Suprapubic skin (tissue), 4 donors: ENCODE measurements at regions not wholly inside any gene's neighbourhood (a gene's known extent, or its start where the extent isn't known, plus 50 kb on each side); places are given as distances from the start of the nearest gene placed in this dataset.
"Not testable (repeated sequence)": the region's sequence is repeated elsewhere in the genome, so short reads cannot be mapped to it uniquely, and the experiment has no call there.

Source experiments
- DNase-seq, 2 donors: peaks; one replicate each; pipeline ENCODE4 v3.0.0-alpha.2; 2019; ENCODE audit warnings: low spot score in 2 of 2
- H3K27ac ChIP-seq: fragments of 200-600 bp; sonication (generic); one replicate; pipeline ENCODE4 v1.5.1; 2019
- H3K27me3 ChIP-seq: fragments of 200-600 bp; sonication (generic); one replicate; pipeline ENCODE4 v1.5.1; 2019
- H3K36me3 ChIP-seq: fragments of 200-600 bp; sonication (generic); one replicate; pipeline ENCODE4 v1.5.1; 2019
- H3K4me1 ChIP-seq: fragments of 200-600 bp; sonication (generic); one replicate; pipeline ENCODE4 v1.5.1; 2019
- H3K4me3 ChIP-seq: fragments of 200-600 bp; sonication (generic); one replicate; pipeline ENCODE4 v1.5.1; 2019; ENCODE audit warnings: mild to moderate bottlenecking
- H3K9me3 ChIP-seq: fragments of 200-600 bp; sonication (generic); one replicate; pipeline ENCODE4 v1.5.1; 2019
- EP300 ChIP-seq: sonication (generic); formaldehyde crosslinking; IDR thresholded peaks from one replicate; pipeline ENCODE4 v1.6.1; 2017; ENCODE audit warnings: antibody characterized with exemption
- POLR2A ChIP-seq, 2 donors: fragments of 450-650 bp; IDR thresholded peaks; one replicate each; pipeline ENCODE4 v1.6.1; 2017; ENCODE audit warnings: antibody characterized with exemption in 2 of 2, mild to moderate bottlenecking in 2 of 2, moderate library complexity in 2 of 2
- POLR2AphosphoS5 ChIP-seq, 3 donors: sonication (generic); formaldehyde crosslinking; IDR thresholded peaks; one replicate each; pipeline ENCODE4 v1.6.1; 2017; ENCODE audit warnings: antibody characterized with exemption in 3 of 3
- WGBS: methylation state at CpG from one replicate; pipeline ENCODE4 v1.1.5; 2018; 5-methylcytosine and 5-hydroxymethylcytosine counted together
- TF ChIP-seq, protein P1 (sequence below), 2 donors: fragments of 200-600 bp in 1 of 2; fragments of 450-650 bp in 1 of 2; sonication (generic) in 1 of 2; IDR thresholded peaks; one replicate each; pipeline ENCODE4 v1.5.1; 2016 to 2019; ENCODE audit warnings: antibody characterized with exemption in 2 of 2, mild to moderate bottlenecking in 1 of 2, moderate library complexity in 1 of 2

DNA sequence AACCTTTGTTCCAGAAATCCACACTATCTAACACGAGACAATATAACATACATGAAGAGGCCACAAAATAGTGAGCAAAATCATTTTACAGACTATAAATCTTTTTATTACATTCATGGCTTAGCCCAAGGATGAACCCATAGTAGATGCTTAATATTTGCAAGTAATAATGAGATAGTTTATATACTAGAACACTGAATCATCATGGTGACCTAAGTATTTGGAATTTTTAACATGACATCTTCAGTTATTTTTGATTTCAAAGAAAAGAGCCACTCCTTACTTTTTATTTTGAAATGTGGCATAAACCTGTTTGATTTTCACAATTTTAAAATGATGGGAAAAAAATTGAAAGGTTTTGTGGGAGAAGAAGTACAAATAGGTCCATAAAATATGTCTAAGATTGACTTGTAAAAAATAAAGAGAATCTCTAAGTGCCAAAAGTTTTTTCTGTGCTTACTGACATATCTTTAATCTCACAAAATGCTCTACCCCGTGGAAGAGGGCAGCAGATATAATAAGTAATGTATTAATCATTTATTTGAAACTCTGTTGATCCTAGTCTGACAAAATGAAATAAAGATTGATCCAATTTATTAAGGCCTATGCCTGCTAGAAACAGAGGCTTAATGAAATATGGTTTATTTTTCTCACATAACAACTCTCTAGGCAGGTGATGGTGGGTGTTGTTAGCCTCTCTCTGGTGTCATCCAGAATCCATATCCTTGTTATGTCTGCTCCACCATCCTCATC is 224.5 kb upstream of the CENPE start:
- Histone ChIP-seq H3K4me3 (no peak overlapping the region), H3K27ac (no peak overlapping the region), H3K4me1 (no peaks in the 10 kb centered on the region), H3K9me3 (no peaks in the 10 kb centered on the region), H3K36me3 (no peaks in the 10 kb centered on the region), H3K27me3 (no peaks in the 10 kb centered on the region)
- TF ChIP-seq POLR2AphosphoS5 (IDR thresholded peaks at IDR 0.05) (no peak), EP300 (no peak), POLR2A (IDR thresholded peaks at IDR 0.05) (no peak)
- TF ChIP-seq, protein P1, sequence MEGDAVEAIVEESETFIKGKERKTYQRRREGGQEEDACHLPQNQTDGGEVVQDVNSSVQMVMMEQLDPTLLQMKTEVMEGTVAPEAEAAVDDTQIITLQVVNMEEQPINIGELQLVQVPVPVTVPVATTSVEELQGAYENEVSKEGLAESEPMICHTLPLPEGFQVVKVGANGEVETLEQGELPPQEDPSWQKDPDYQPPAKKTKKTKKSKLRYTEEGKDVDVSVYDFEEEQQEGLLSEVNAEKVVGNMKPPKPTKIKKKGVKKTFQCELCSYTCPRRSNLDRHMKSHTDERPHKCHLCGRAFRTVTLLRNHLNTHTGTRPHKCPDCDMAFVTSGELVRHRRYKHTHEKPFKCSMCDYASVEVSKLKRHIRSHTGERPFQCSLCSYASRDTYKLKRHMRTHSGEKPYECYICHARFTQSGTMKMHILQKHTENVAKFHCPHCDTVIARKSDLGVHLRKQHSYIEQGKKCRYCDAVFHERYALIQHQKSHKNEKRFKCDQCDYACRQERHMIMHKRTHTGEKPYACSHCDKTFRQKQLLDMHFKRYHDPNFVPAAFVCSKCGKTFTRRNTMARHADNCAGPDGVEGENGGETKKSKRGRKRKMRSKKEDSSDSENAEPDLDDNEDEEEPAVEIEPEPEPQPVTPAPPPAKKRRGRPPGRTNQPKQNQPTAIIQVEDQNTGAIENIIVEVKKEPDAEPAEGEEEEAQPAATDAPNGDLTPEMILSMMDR (IDR thresholded peaks at IDR 0.05) = no peak
- no peak for DNase-seq
- WGBS = 65% methylated on average over 2 of the region's 2 CpGs

DNA sequence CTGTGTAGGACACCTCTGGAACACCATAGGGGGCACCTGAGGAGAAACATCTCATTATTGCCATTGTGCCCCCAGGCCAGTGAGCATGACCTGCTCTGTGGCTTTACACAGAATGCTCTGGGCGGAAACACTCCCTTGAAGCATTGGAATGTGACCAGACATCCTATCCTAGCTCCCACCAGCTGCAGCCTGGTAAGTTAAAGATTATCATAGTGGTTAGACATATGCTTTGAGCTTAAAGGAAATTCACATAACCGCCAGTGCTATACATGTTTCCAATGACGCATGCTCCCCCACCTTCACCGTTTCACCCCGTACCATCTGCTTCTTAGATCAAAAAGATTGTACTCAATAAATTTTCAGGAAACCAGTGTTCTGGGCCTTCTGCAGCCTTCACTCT is 217.7 kb upstream of the CENPE start:
- no peak for TF ChIP-seq POLR2AphosphoS5 (IDR thresholded peaks at IDR 0.05)
- TF ChIP-seq, protein P1 (IDR thresholded peaks at IDR 0.05) = no peak
- TF ChIP-seq EP300 = no peak
- TF ChIP-seq POLR2A (IDR thresholded peaks at IDR 0.05) = no peak
- WGBS = 56% methylated on average over 5 of the region's 5 CpGs
- no peak overlapping the region for H3K27ac ChIP-seq

DNA sequence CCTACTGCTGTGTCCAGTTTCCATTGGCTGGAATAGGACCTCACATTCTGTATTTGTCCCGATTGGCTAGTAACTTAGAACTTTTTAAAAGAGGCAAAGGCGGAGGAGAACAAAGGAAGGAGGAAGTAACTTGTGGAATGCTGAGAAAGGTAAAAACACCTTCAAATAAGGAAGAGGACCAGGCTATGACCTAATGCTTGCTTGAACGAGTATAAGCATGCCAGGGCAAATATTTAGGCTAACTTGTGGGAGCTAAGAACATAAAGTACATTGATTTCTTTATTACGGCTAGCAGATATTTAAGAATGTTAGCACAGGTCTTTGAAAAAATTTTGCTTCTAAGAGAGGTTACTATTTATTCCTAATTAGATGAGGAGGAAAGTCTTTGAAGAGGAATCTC is 214.5 kb upstream of the CENPE start:
- not testable (repeated sequence) for H3K4me3 ChIP-seq, H3K4me1 ChIP-seq, H3K36me3 ChIP-seq, H3K27me3 ChIP-seq, H3K9me3 ChIP-seq, H3K27ac ChIP-seq, DNase-seq
- 56% methylated on average over 4 of the region's 4 CpGs for WGBS

More for the DNA sequence above, 217.7 kb upstream of the CENPE start:
- H3K36me3 ChIP-seq = no peaks in the 10 kb centered on the region
- no peaks in the 10 kb centered on the region for H3K9me3 ChIP-seq
- H3K4me3 ChIP-seq = no peak overlapping the region
- DNase-seq = no peak
- H3K27me3 ChIP-seq = no peaks in the 10 kb centered on the region
- no peaks in the 10 kb centered on the region for H3K4me1 ChIP-seq

DNA sequence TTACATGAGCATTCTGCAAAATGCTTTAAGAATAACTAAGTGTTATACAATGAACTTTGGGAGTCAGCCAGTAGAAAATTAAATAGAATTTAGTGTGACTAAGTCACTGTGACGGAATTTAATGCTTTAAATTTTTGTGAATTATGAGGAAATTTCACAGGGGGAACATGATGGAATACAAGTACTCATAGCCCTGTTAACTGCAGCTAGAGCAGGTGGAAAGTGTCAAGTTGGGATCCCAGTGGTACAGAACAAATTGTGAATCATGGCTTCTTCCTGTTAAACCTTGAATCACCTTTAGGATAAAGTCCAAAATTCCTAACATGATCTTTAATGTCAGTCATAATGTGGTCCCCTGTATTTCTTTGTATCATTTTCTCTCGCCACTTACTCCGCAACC is 212.2 kb upstream of the CENPE start:
- H3K36me3 ChIP-seq = no peaks in the 10 kb centered on the region
- no peak for TF ChIP-seq POLR2AphosphoS5 (IDR thresholded peaks at IDR 0.05)
- TF ChIP-seq EP300 = no peak
- WGBS = 70% methylated on average over 3 of the region's 3 CpGs
- H3K4me1 ChIP-seq = no peaks in the 10 kb centered on the region
- H3K9me3 ChIP-seq = no peaks in the 10 kb centered on the region
- H3K27me3 ChIP-seq = no peaks in the 10 kb centered on the region
- no peak for DNase-seq
- no peak overlapping the region for H3K27ac ChIP-seq
- H3K4me3 ChIP-seq = no peak overlapping the region

DNA sequence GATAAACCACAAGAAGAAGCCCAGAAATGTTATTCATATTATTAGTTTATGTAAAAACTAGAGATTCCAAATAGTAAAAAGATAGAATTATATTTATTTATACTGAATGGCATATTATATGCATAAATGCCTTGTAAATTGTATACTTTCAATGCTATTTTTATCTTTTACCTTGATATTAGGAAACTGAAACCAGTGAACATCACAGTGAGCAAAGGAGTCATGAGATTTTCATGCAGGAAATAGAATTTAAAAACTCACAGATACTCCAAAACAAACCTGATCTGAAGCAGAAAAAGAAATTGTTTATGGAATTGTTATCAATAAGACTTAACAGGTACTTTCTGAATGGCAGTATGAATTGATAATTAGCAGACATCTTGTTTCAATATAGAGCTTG is 207.3 kb upstream of the CENPE start:
- Histone ChIP-seq H3K4me3 (no peak overlapping the region), H3K4me1 (no peaks in the 10 kb centered on the region)
- TF ChIP-seq POLR2A (IDR thresholded peaks at IDR 0.05) = no peak
- TF ChIP-seq EP300 = no peak
- TF ChIP-seq, protein P1 (IDR thresholded peaks at IDR 0.05) = no peak
- TF ChIP-seq POLR2AphosphoS5 (IDR thresholded peaks at IDR 0.05) = no peak

DNA sequence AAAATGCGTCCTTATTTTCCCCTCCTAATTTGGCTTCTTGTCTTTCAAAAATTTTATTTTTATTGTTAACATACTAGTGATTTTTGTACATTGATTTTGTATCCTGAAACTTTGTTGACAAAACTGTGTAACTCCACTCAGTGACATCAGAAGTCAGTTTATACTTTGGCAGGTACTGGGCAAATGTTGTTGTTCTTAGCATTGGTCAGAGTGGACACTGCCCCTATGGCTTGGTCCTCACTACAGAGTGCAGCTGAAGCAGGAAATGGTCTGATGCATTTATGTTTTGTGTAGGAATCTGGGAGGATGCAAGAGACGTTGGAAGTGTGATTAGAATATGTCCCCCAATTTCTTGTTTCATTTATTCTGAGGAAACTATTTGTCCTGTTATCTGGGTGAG is 205.5 kb upstream of the CENPE start:
- TF ChIP-seq EP300 (no peak), POLR2A (IDR thresholded peaks at IDR 0.05) (no peak), POLR2AphosphoS5 (IDR thresholded peaks at IDR 0.05) (no peak)
- TF ChIP-seq, protein P1 (IDR thresholded peaks at IDR 0.05) = no peak
- no peaks in the 10 kb centered on the region for H3K9me3 ChIP-seq
- no peak for DNase-seq
- H3K27me3 ChIP-seq = no peaks in the 10 kb centered on the region
- H3K4me1 ChIP-seq = no peaks in the 10 kb centered on the region
- H3K4me3 ChIP-seq = no peak overlapping the region
- 72% methylated on average over 2 of the region's 2 CpGs for WGBS
- no peaks in the 10 kb centered on the region for H3K36me3 ChIP-seq
- no peak overlapping the region for H3K27ac ChIP-seq

More for the DNA sequence above, 207.3 kb upstream of the CENPE start:
- H3K27ac ChIP-seq = no peak overlapping the region
- no peaks in the 10 kb centered on the region for H3K36me3 ChIP-seq
- no peaks in the 10 kb centered on the region for H3K27me3 ChIP-seq
- DNase-seq = no peak
- no peaks in the 10 kb centered on the region for H3K9me3 ChIP-seq
